HFFc6 (cell line): ENCODE measurements at regions not wholly inside any gene's neighbourhood (a gene's known extent, or its start where the extent isn't known, plus 50 kb on each side); places are given as distances from the start of the nearest gene placed in this dataset.

Experiments
- DNase-seq: peaks from one replicate; pipeline ENCODE4 v3.0.0-alpha.2; 2018
- H3K27ac Mint-ChIP-seq: 2 replicates; pipeline ENCODE4 v1.8.0; 2020; ENCODE audit warnings: mild to moderate bottlenecking, mixed read lengths
- H3K27me3 Mint-ChIP-seq: 2 replicates; pipeline ENCODE4 v1.8.0; 2021; ENCODE audit warnings: mild to moderate bottlenecking, moderate library complexity, mixed read lengths; ENCODE audit not compliant: insufficient read depth
- H3K36me3 Mint-ChIP-seq: 2 replicates; pipeline ENCODE4 v1.8.0; 2021; ENCODE audit warnings: low read depth, mixed read lengths
- H3K4me1 Mint-ChIP-seq: 2 replicates; pipeline ENCODE4 v1.8.0; 2020; ENCODE audit warnings: low read depth, mixed read lengths
- H3K4me3 Mint-ChIP-seq: 2 replicates; pipeline ENCODE4 v1.8.0; 2020; ENCODE audit warnings: mild to moderate bottlenecking, moderate library complexity, mixed read lengths
- H3K9me3 Mint-ChIP-seq: 2 replicates; pipeline ENCODE4 v1.8.0; 2020; ENCODE audit warnings: mild to moderate bottlenecking, mixed read lengths
- TF ChIP-seq, protein P1 (sequence below): fragments of 200-600 bp; sonication (generic); IDR thresholded peaks from 2 replicates; pipeline ENCODE4 v1.5.0; 2021; ENCODE audit warnings: antibody characterized with exemption, mild to moderate bottlenecking

DNA sequence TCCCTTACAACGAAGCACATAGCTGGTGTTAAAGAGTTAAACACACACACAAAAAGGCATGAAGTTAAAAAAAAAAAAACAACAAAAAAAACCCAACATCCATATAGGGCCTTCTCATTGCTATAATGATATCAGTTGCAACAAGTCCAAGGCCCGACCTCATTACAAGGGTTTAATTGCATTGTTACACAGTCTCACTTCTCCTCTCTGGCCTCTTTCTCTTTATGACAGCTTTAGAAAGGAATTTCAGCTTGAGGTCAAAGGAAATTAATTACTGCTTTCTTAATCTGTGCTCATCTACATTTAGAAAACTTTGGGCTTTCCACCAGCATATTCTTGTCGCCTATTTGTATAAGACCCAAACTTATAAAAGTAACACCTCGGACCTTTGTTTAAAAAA, 342.1 kb downstream of the NR2F2 start:
- Mint-ChIP-seq H3K4me3 (no peak overlapping the region), H3K9me3 (peaks cover 11% of the 10 kb centered on the region), H3K4me1 (no peaks in the 10 kb centered on the region), H3K27ac (no peak overlapping the region), H3K27me3 (no peaks in the 10 kb centered on the region), H3K36me3 (no peaks in the 10 kb centered on the region)
- DNase-seq, result no peak
- TF ChIP-seq, protein P1, sequence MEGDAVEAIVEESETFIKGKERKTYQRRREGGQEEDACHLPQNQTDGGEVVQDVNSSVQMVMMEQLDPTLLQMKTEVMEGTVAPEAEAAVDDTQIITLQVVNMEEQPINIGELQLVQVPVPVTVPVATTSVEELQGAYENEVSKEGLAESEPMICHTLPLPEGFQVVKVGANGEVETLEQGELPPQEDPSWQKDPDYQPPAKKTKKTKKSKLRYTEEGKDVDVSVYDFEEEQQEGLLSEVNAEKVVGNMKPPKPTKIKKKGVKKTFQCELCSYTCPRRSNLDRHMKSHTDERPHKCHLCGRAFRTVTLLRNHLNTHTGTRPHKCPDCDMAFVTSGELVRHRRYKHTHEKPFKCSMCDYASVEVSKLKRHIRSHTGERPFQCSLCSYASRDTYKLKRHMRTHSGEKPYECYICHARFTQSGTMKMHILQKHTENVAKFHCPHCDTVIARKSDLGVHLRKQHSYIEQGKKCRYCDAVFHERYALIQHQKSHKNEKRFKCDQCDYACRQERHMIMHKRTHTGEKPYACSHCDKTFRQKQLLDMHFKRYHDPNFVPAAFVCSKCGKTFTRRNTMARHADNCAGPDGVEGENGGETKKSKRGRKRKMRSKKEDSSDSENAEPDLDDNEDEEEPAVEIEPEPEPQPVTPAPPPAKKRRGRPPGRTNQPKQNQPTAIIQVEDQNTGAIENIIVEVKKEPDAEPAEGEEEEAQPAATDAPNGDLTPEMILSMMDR, result no peak

DNA sequence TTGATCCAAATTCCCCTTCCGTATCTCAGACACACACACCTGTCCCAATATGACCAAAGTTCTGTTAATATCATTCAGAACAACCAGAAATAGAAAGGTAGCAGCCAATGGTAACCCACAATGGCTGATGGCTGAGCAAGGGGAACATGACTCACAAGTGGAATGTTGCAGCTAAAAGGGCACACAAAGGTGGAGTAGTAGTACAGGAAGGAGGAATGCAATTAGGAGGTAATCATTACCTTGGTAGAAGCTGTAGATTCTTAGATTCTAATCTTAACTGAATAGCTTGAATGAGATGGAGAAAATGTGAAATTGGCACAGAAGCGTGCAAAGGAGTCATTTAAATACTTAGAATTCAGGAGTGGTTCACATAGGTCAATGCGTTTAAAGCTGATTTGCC, 347.9 kb downstream of the NR2F2 start:
- H3K4me3 Mint-ChIP-seq, result no peak overlapping the region
- H3K4me1 Mint-ChIP-seq, result no peaks in the 10 kb centered on the region
- no peaks in the 10 kb centered on the region for H3K27me3 Mint-ChIP-seq
- TF ChIP-seq, protein P1, result no peak
- H3K36me3 Mint-ChIP-seq, result no peaks in the 10 kb centered on the region
- peaks cover 5% of the 10 kb centered on the region for H3K9me3 Mint-ChIP-seq
- H3K27ac Mint-ChIP-seq, result no peak overlapping the region
- no peak for DNase-seq

DNA sequence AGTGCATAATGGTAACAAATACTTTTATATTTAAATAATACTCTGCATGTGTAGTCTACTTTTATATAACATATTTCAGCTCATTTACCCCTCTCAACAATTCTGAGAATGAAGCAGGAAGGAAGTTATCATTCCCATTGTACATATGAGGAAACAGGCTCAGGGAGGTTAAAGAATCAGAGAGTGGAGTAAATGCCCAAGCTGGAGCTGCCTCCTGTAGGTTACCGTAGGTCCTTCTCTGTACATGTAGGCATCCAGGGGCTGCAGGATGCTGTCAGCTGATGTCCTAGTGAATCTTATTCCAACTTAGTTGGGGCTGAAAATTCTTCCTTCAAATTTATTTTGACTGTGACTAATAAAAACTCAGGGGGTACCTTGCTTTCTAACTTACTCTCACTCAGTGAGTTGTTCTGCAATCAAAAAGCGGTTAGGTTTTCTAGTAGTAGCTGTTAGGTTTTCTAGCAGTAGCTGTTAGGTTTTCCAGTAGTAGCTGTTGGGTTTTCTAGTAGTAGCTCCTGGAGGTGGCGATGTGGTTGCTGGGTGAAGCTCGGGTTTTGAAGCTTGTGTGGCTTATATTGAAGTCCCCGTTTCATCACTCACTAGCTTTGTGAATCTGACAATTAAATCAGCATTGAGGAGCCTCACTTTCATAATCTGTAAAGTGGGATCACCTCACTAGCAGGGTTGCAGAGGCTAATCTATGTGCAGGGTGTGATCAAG, 357.0 kb downstream of the NR2F2 start:
- Mint-ChIP-seq H3K27ac (no peak overlapping the region), H3K4me3 (no peak overlapping the region), H3K9me3 (peaks cover 14% of the 10 kb centered on the region), H3K4me1 (no peaks in the 10 kb centered on the region), H3K36me3 (no peaks in the 10 kb centered on the region), H3K27me3 (no peaks in the 10 kb centered on the region)
- DNase-seq, result no peak
- TF ChIP-seq, protein P1, result no peak

DNA sequence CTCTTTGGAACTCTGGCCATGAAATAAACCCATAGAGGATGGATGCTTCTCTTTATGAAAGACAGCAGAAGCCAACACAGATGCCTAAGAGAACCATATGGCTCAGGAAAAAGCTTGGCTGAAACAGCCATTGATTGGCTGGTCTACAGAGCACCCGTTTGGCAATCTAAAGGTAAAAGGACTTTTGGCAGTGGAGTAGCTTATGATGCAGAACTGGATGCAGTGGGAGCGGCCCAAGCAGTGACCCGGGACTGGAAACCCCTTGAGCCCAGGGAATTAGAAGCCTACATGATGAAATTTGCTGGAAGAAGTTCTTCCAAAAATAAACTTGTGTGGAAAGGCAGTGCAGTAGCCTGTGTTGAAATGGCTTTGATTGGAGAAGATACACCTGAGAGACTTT, 360.2 kb downstream of the NR2F2 start:
- Mint-ChIP-seq H3K27ac (no peak overlapping the region), H3K36me3 (no peaks in the 10 kb centered on the region), H3K27me3 (no peaks in the 10 kb centered on the region), H3K4me1 (no peaks in the 10 kb centered on the region), H3K4me3 (no peak overlapping the region), H3K9me3 (peaks cover 31% of the 10 kb centered on the region)
- TF ChIP-seq, protein P1, result no peak
- DNase-seq, result no peak

DNA sequence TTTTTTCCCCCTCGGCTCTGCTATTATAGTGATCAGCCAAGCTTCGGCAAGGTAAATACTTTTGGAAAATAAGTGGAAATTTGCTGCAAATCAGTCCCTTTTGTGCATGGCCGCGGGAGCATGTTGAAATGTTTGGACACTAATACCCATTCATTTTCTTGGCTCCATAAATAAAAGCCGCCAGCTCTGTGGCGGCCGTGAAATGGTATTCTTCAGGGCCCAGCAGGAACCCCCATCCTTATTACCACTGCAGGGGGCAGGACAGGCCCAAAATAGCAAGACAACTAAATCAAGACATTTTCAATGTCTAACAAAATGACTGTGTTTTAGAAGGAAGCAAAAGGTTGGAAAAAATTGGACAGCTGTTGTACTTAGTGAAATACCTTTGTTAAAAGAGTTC, 362.3 kb downstream of the NR2F2 start:
- H3K27ac Mint-ChIP-seq, result no peak overlapping the region
- no peaks in the 10 kb centered on the region for H3K27me3 Mint-ChIP-seq
- no peak overlapping the region for H3K4me3 Mint-ChIP-seq
- H3K9me3 Mint-ChIP-seq, result peaks cover 32% of the 10 kb centered on the region; the same call in 1 of the 2 replicates
- DNase-seq, result no peak
- no peaks in the 10 kb centered on the region for H3K4me1 Mint-ChIP-seq
- TF ChIP-seq, protein P1, result no peak
- H3K36me3 Mint-ChIP-seq, result no peaks in the 10 kb centered on the region

DNA sequence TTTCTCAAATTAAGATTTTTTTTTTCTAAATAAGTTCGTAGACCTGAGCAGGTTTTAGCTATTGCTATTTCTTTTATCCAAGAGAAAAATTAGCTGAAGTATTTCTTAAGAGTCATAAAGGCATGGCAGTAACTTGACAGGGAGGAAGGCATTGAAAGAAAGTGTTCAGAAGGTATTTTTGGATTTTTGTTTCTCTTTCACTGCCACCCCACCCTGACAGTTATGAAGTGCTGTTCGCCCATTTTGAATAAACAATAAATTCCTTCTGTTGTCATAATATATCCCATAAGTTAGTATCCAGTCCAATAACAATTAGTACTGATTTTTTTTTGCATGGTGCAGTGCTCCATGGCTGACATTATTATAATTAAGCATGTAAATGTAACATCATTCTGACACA, 363.0 kb downstream of the NR2F2 start:
- H3K27me3 Mint-ChIP-seq, result no peaks in the 10 kb centered on the region
- TF ChIP-seq, protein P1, result no peak
- peaks cover 32% of the 10 kb centered on the region; the same call in 1 of the 2 replicates for H3K9me3 Mint-ChIP-seq
- H3K4me1 Mint-ChIP-seq, result no peaks in the 10 kb centered on the region
- no peaks in the 10 kb centered on the region for H3K36me3 Mint-ChIP-seq
- no peak overlapping the region for H3K27ac Mint-ChIP-seq
- no peak for DNase-seq
- no peak overlapping the region for H3K4me3 Mint-ChIP-seq
